HT-29 (cell line): ENCODE measurements at regions not wholly inside any gene's neighbourhood (a gene's known extent, or its start where the extent isn't known, plus 50 kb on each side); places are given as distances from the start of the nearest gene placed in this dataset.
"Not testable (repeated sequence)": the region's sequence is repeated elsewhere in the genome, so short reads cannot be mapped to it uniquely, and the experiment has no call there.

Experiments
- DNase-seq: peaks from one replicate; pipeline ENCODE4 v3.0.0-alpha.2; 2015; ENCODE audit warnings: low spot score

GRCh38 chr6:164401871-164402270 is 907.5 kb downstream of the C6orf118 start:
- DNase-seq = no peak

GRCh38 chr6:164398647-164399046 is 910.8 kb downstream of the C6orf118 start:
- no peak for DNase-seq

GRCh38 chr6:164396071-164397047 is 913.0 kb downstream of the C6orf118 start:
- no peak for DNase-seq

GRCh38 chr6:164379795-164380194 is 929.6 kb downstream of the C6orf118 start:
- no peak for DNase-seq

- DNase-seq = no peak
Observed at GRCh38 chr6:164378330-164378729, 931.1 kb downstream of the C6orf118 start.

GRCh38 chr6:164377348-164377918 is 932.0 kb downstream of the C6orf118 start:
- DNase-seq = no peak

GRCh38 chr6:164370773-164371172 is 938.6 kb downstream of the C6orf118 start:
- no peak for DNase-seq

- DNase-seq = no peak
Observed at GRCh38 chr6:164359441-164359840, 944.9 kb downstream of the QKI start.

- DNase-seq = no peak
Observed at GRCh38 chr6:164359036-164359435, 944.5 kb downstream of the QKI start.

GRCh38 chr6:164356814-164357213 is 942.3 kb downstream of the QKI start:
- DNase-seq = no peak

- DNase-seq = no peak
Observed at GRCh38 chr6:164347455-164347854, 932.9 kb downstream of the QKI start.

- peak; percentile 4 for DNase-seq
Observed at GRCh38 chr6:164346631-164347030, 932.1 kb downstream of the QKI start.

GRCh38 chr6:164345806-164346496 is 931.4 kb downstream of the QKI start:
- no peak for DNase-seq

GRCh38 chr6:164345327-164345726 is 930.8 kb downstream of the QKI start:
- no peak for DNase-seq

- no peak for DNase-seq
Observed at GRCh38 chr6:164344801-164345291, 930.3 kb downstream of the QKI start.

- not testable (repeated sequence) for DNase-seq
Observed at GRCh38 chr6:164339442-164339841, 924.9 kb downstream of the QKI start.

GRCh38 chr6:164337925-164338397 is 923.4 kb downstream of the QKI start:
- DNase-seq = no peak

GRCh38 chr6:164337024-164337924 is 922.8 kb downstream of the QKI start:
- no peak for DNase-seq

GRCh38 chr6:164336455-164336854 is 921.9 kb downstream of the QKI start:
- DNase-seq = no peak

- no peak for DNase-seq
Observed at GRCh38 chr6:164331026-164331425, 916.5 kb downstream of the QKI start.

- DNase-seq = no peak
Observed at GRCh38 chr6:164325168-164325567, 910.6 kb downstream of the QKI start.
